ENCODE measurements at regions not wholly inside any gene's neighbourhood (a gene's known extent, or its start where the extent isn't known, plus 50 kb on each side); places are given as distances from the start of the nearest gene placed in this dataset.

- TF ChIP-seq EZH2 (IDR thresholded peaks at IDR 0.05) (no peak), POLR2AphosphoS5 (IDR thresholded peaks at IDR 0.05; ENCODE audit: borderline replicate concordance, low read depth, low read length) (no peak)
Measured at GRCh38 chr1:218811497-218811896, 362.2 kb upstream of the LYPLAL1 start.
